Mesenchymal stem cell (in vitro differentiated cells and primary cell): ENCODE measurements at regions not wholly inside any gene's neighbourhood (a gene's known extent, or its start where the extent isn't known, plus 50 kb on each side); places are given as distances from the start of the nearest gene placed in this dataset.

Experiments
- DNase-seq: peaks from one replicate; pipeline ENCODE4 v3.0.0-alpha.2; 2013
- H2AFZ ChIP-seq: one replicate; pipeline ENCODE4 v1.6.1; 2013; ENCODE audit warnings: low read depth, mild to moderate bottlenecking, control low read depth, inconsistent platforms, low read length, moderate library complexity
- H2AK5ac ChIP-seq: 2 replicates; pipeline ENCODE4 v1.6.1; 2013; ENCODE audit warnings: low read length, moderate library complexity, mild to moderate bottlenecking, inconsistent platforms; ENCODE audit not compliant: severe bottlenecking
- H2BK120ac ChIP-seq: one replicate; pipeline ENCODE4 v1.6.1; 2013; ENCODE audit warnings: low read depth, mild to moderate bottlenecking, inconsistent platforms, low read length, moderate library complexity
- H2BK12ac ChIP-seq, 2 experiments: one replicate each; pipeline ENCODE4 v1.6.1; 2013; ENCODE audit warnings: inconsistent platforms in 2 of 2, low read length in 2 of 2, mild to moderate bottlenecking in 2 of 2, moderate library complexity in 2 of 2, control low read depth in 1 of 2
- H2BK15ac ChIP-seq: one replicate; pipeline ENCODE4 v1.6.1; 2013; ENCODE audit warnings: mild to moderate bottlenecking, low read depth, inconsistent platforms; ENCODE audit not compliant: poor library complexity, severe bottlenecking
- H2BK5ac ChIP-seq: 2 replicates; pipeline ENCODE4 v1.6.1; 2013; ENCODE audit warnings: low read depth, mild to moderate bottlenecking, low read length, control low read depth, inconsistent platforms; ENCODE audit not compliant: poor library complexity, severe bottlenecking
- H3K14ac ChIP-seq, 2 experiments: one replicate each; pipeline ENCODE4 v1.6.1; 2013; ENCODE audit warnings: inconsistent platforms in 2 of 2, low read length in 2 of 2, control low read depth in 1 of 2, mild to moderate bottlenecking in 1 of 2, moderate library complexity in 1 of 2
- H3K18ac ChIP-seq, 2 experiments: one replicate each; pipeline ENCODE4 v1.6.1; 2013; ENCODE audit warnings: inconsistent platforms in 2 of 2, low read length in 2 of 2, control low read depth in 1 of 2, low read depth in 1 of 2, mild to moderate bottlenecking in 1 of 2
- H3K23ac ChIP-seq, 2 experiments: one replicate each; pipeline ENCODE4 v1.6.1; 2013; ENCODE audit warnings: inconsistent platforms in 2 of 2, low read length in 2 of 2, mild to moderate bottlenecking in 2 of 2, moderate library complexity in 2 of 2, control low read depth in 1 of 2
- H3K27ac ChIP-seq: 2 replicates; pipeline ENCODE4 v1.5.1; 2013; ENCODE audit warnings: mild to moderate bottlenecking, moderate library complexity, low read length, control low read depth, inconsistent platforms; ENCODE audit not compliant: poor library complexity, severe bottlenecking
- H3K27me3 ChIP-seq, 2 experiments: 2 replicates each; pipeline versions ENCODE4 v1.6.1 to v1.7.0; 2013; ENCODE audit warnings: low read length in 2 of 2, mild to moderate bottlenecking in 2 of 2, moderate library complexity in 2 of 2, control low read depth in 1 of 2, inconsistent platforms in 1 of 2; ENCODE audit not compliant: control insufficient read depth in 1 of 2, insufficient read depth in 1 of 2
- H3K36me3 ChIP-seq, 2 experiments: 2 replicates each; pipeline versions ENCODE4 v1.6.1 to v1.7.0; 2013; ENCODE audit warnings: low read length in 2 of 2, control low read depth in 1 of 2, inconsistent platforms in 1 of 2, low read depth in 1 of 2, mild to moderate bottlenecking in 1 of 2; ENCODE audit not compliant: insufficient read depth in 2 of 2, control insufficient read depth in 1 of 2
- H3K4ac ChIP-seq, 2 experiments: one replicate each; pipeline ENCODE4 v1.6.1; 2013; ENCODE audit warnings: inconsistent platforms in 2 of 2, low read length in 2 of 2, mild to moderate bottlenecking in 2 of 2, moderate library complexity in 2 of 2, control low read depth in 1 of 2, low read depth in 1 of 2
- H3K4me1 ChIP-seq: 2 replicates; pipeline ENCODE4 v1.6.1; 2013; ENCODE audit warnings: low read depth, low read length, control low read depth; ENCODE audit not compliant: control insufficient read depth, insufficient read depth
- H3K4me2 ChIP-seq: 2 replicates; pipeline ENCODE4 v1.6.1; 2013; ENCODE audit warnings: low read length, mild to moderate bottlenecking, inconsistent platforms; ENCODE audit not compliant: poor library complexity, severe bottlenecking
- H3K4me3 ChIP-seq, 2 experiments: 2 replicates each; pipeline versions ENCODE4 v1.5.1 to v1.7.0; 2013; ENCODE audit warnings: low read length in 2 of 2, mild to moderate bottlenecking in 2 of 2, control low read depth in 1 of 2, low read depth in 1 of 2; ENCODE audit not compliant: insufficient read depth in 1 of 2
- H3K79me1 ChIP-seq: replicated peaks from 2 replicates; pipeline ENCODE4 v1.6.1; 2013; ENCODE audit warnings: mild to moderate bottlenecking, control low read depth, low read length, inconsistent platforms; ENCODE audit not compliant: poor library complexity, severe bottlenecking
- H3K9ac ChIP-seq: 2 replicates; pipeline ENCODE4 v1.7.0; 2013; ENCODE audit warnings: mild to moderate bottlenecking, low read length, moderate library complexity
- H3K9me3 ChIP-seq: 2 replicates; pipeline ENCODE4 v1.7.0; 2013; ENCODE audit warnings: mild to moderate bottlenecking, low read length; ENCODE audit not compliant: control insufficient read depth
- H4K8ac ChIP-seq: one replicate; pipeline ENCODE4 v1.6.1; 2013; ENCODE audit warnings: inconsistent platforms, mild to moderate bottlenecking, low read length, moderate library complexity
- H4K91ac ChIP-seq: one replicate; pipeline ENCODE4 v1.6.1; 2013; ENCODE audit warnings: mild to moderate bottlenecking, low read length, inconsistent platforms
- WGBS: methylation state at CpG from one replicate; pipeline ENCODE4 v1.1.7; 2013; ENCODE audit warnings: mixed read lengths; 5-methylcytosine and 5-hydroxymethylcytosine counted together

GRCh38 chr21:15204140-15204969 is 139.6 kb upstream of the NRIP1 start:
- H3K14ac ChIP-seq: no peak overlapping the region
- H3K9ac ChIP-seq: no peak overlapping the region
- no peak overlapping the region for H3K23ac ChIP-seq

GRCh38 chr21:15204970-15205286 is 140.1 kb upstream of the NRIP1 start:
- WGBS: 83% methylated on average over 4 of the region's 4 CpGs
- H3K4me3 ChIP-seq: no peak overlapping the region
- H3K14ac ChIP-seq: no peak overlapping the region
- H2AFZ ChIP-seq: no peak overlapping the region
- H3K4ac ChIP-seq: no peak overlapping the region
- no peak overlapping the region for H4K91ac ChIP-seq
- no peaks in the 10 kb centered on the region for H3K4me1 ChIP-seq
- no peak overlapping the region for H2AK5ac ChIP-seq
- no peak for DNase-seq
- no peaks in the 10 kb centered on the region for H3K9me3 ChIP-seq
- H3K27me3 ChIP-seq: no peaks in the 10 kb centered on the region
- no peak overlapping the region for H3K23ac ChIP-seq
- H3K4me2 ChIP-seq: no peak overlapping the region
- H4K8ac ChIP-seq: no peak overlapping the region
- H3K9ac ChIP-seq: no peak overlapping the region
- H2BK12ac ChIP-seq: no peak overlapping the region
- no peak overlapping the region for H3K18ac ChIP-seq
- no peak overlapping the region for H2BK15ac ChIP-seq
- no peak overlapping the region for H2BK5ac ChIP-seq
- H3K79me1 ChIP-seq: no peaks in the 10 kb centered on the region
- H3K27ac ChIP-seq: no peak overlapping the region
- H2BK120ac ChIP-seq: no peak overlapping the region
- no peaks in the 10 kb centered on the region for H3K36me3 ChIP-seq

More at GRCh38 chr21:15204140-15204969, 139.6 kb upstream of the NRIP1 start:
- Histone ChIP-seq H2BK5ac (no peak overlapping the region), H4K8ac (no peak overlapping the region), H2BK12ac (no peak overlapping the region), H2AK5ac (no peak overlapping the region), H3K18ac (no peak overlapping the region), H3K4me1 (no peaks in the 10 kb centered on the region), H2BK120ac (no peak overlapping the region), H3K27ac (no peak overlapping the region), H3K79me1 (no peaks in the 10 kb centered on the region), H3K4ac (no peak overlapping the region), H3K9me3 (no peaks in the 10 kb centered on the region), H3K4me3 (no peak overlapping the region), H2BK15ac (no peak overlapping the region), H2AFZ (no peak overlapping the region), H4K91ac (no peak overlapping the region), H3K4me2 (no peak overlapping the region), H3K36me3 (no peaks in the 10 kb centered on the region), H3K27me3 (no peaks in the 10 kb centered on the region)
- WGBS: 77% methylated on average over 10 of the region's 13 CpGs
- DNase-seq: no peak

GRCh38 chr21:15206514-15206913 is 141.7 kb upstream of the NRIP1 start:
- no peak for DNase-seq
- no peak overlapping the region for H4K91ac ChIP-seq

GRCh38 chr21:15207231-15207630 is 142.4 kb upstream of the NRIP1 start:
- Histone ChIP-seq H2AFZ (no peak overlapping the region), H3K14ac (no peak overlapping the region), H3K23ac (no peak overlapping the region), H2BK5ac (no peak overlapping the region), H3K4me1 (no peaks in the 10 kb centered on the region), H3K4me2 (no peak overlapping the region), H3K9ac (no peak overlapping the region), H4K91ac (no peak overlapping the region), H3K27ac (no peak overlapping the region), H2BK12ac (no peak overlapping the region), H2BK15ac (no peak overlapping the region), H3K9me3 (no peaks in the 10 kb centered on the region), H2BK120ac (no peak overlapping the region), H4K8ac (no peak overlapping the region), H3K18ac (no peak overlapping the region), H3K36me3 (no peaks in the 10 kb centered on the region), H3K27me3 (no peaks in the 10 kb centered on the region), H3K79me1 (no peaks in the 10 kb centered on the region), H3K4me3 (no peak overlapping the region), H2AK5ac (no peak overlapping the region), H3K4ac (no peak overlapping the region)
- WGBS: 84% methylated on average over 3 of the region's 4 CpGs
- no peak for DNase-seq

More at GRCh38 chr21:15206514-15206913, 141.7 kb upstream of the NRIP1 start:
- H3K14ac ChIP-seq: no peak overlapping the region
- H3K23ac ChIP-seq: no peak overlapping the region
- H3K4ac ChIP-seq: no peak overlapping the region
- H3K27ac ChIP-seq: no peak overlapping the region
- H2BK5ac ChIP-seq: no peak overlapping the region
- no peaks in the 10 kb centered on the region for H3K9me3 ChIP-seq
- H3K18ac ChIP-seq: no peak overlapping the region
- H3K27me3 ChIP-seq: no peaks in the 10 kb centered on the region
- H3K4me2 ChIP-seq: no peak overlapping the region
- no peak overlapping the region for H2BK12ac ChIP-seq
- no peak overlapping the region for H2AFZ ChIP-seq
- WGBS: 92% methylated on average over 5 of the region's 5 CpGs
- H3K9ac ChIP-seq: no peak overlapping the region
- no peak overlapping the region for H2AK5ac ChIP-seq
- no peak overlapping the region for H2BK15ac ChIP-seq
- H2BK120ac ChIP-seq: no peak overlapping the region
- no peaks in the 10 kb centered on the region for H3K4me1 ChIP-seq
- H3K79me1 ChIP-seq: no peaks in the 10 kb centered on the region
- H3K36me3 ChIP-seq: no peaks in the 10 kb centered on the region
- no peak overlapping the region for H4K8ac ChIP-seq
- H3K4me3 ChIP-seq: no peak overlapping the region
